ENCODE measurements at regions not wholly inside any gene's neighbourhood (a gene's known extent, or its start where the extent isn't known, plus 50 kb on each side); places are given as distances from the start of the nearest gene placed in this dataset.

- H3K27me3 ChIP-seq (ENCODE audit: control insufficient read depth in 1 of 2, insufficient read depth in 2 of 2, low read length in 2 of 2), result no peaks in the 10 kb centered on the region
- H3K9me3 ChIP-seq (ENCODE audit: control insufficient read depth in 2 of 2, low read length in 2 of 2), result no peaks in the 10 kb centered on the region
- no peak overlapping the region for H3K27ac ChIP-seq (ENCODE audit: low read length)
- no peak overlapping the region for H3K9ac ChIP-seq (ENCODE audit: low read length in 2 of 2)
- H3K36me3 ChIP-seq (ENCODE audit: control insufficient read depth in 2 of 2, insufficient read depth in 2 of 2, low read length in 2 of 2), result no peaks in the 10 kb centered on the region
- no peaks in the 10 kb centered on the region for H3K4me1 ChIP-seq (ENCODE audit: control insufficient read depth, insufficient read depth, low read length)
- no peak overlapping the region for H3K4me3 ChIP-seq (ENCODE audit: low read length in 2 of 2)
Measured at GRCh38 chr3:116848248-116848829, 138.8 kb downstream of the TUSC7 start.

- Histone ChIP-seq H3K4me1 (ENCODE audit: control insufficient read depth, insufficient read depth, low read length) (no peaks in the 10 kb centered on the region), H3K4me3 (ENCODE audit: low read length in 2 of 2) (no peak overlapping the region), H3K9ac (ENCODE audit: low read length in 2 of 2) (no peak overlapping the region), H3K27me3 (ENCODE audit: control insufficient read depth in 1 of 2, insufficient read depth in 2 of 2, low read length in 2 of 2) (no peaks in the 10 kb centered on the region), H3K9me3 (ENCODE audit: control insufficient read depth in 2 of 2, low read length in 2 of 2) (no peaks in the 10 kb centered on the region), H3K36me3 (ENCODE audit: control insufficient read depth in 2 of 2, insufficient read depth in 2 of 2, low read length in 2 of 2) (no peaks in the 10 kb centered on the region), H3K27ac (ENCODE audit: low read length) (no peak overlapping the region)
Measured at GRCh38 chr3:116849261-116849688, 139.7 kb downstream of the TUSC7 start.

GRCh38 chr3:116852803-116853202 lies 143.2 kb downstream of the TUSC7 start:
- H3K27ac ChIP-seq (ENCODE audit: low read length), result no peak overlapping the region
- H3K27me3 ChIP-seq (ENCODE audit: control insufficient read depth in 1 of 2, insufficient read depth in 2 of 2, low read length in 2 of 2), result no peaks in the 10 kb centered on the region
- H3K36me3 ChIP-seq (ENCODE audit: control insufficient read depth in 2 of 2, insufficient read depth in 2 of 2, low read length in 2 of 2), result no peaks in the 10 kb centered on the region
- no peak overlapping the region for H3K4me3 ChIP-seq (ENCODE audit: low read length in 2 of 2)
- no peak overlapping the region for H3K9ac ChIP-seq (ENCODE audit: low read length in 2 of 2)
- H3K9me3 ChIP-seq (ENCODE audit: control insufficient read depth in 2 of 2, low read length in 2 of 2), result no peaks in the 10 kb centered on the region
- no peaks in the 10 kb centered on the region for H3K4me1 ChIP-seq (ENCODE audit: control insufficient read depth, insufficient read depth, low read length)

- Histone ChIP-seq H3K27me3 (ENCODE audit: control insufficient read depth in 1 of 2, insufficient read depth in 2 of 2, low read length in 2 of 2) (no peaks in the 10 kb centered on the region), H3K27ac (ENCODE audit: low read length) (no peak overlapping the region), H3K9ac (ENCODE audit: low read length in 2 of 2) (no peak overlapping the region), H3K9me3 (ENCODE audit: control insufficient read depth in 2 of 2, low read length in 2 of 2) (no peaks in the 10 kb centered on the region), H3K4me3 (ENCODE audit: low read length in 2 of 2) (no peak overlapping the region), H3K4me1 (ENCODE audit: control insufficient read depth, insufficient read depth, low read length) (peaks cover 5% of the 10 kb centered on the region), H3K36me3 (ENCODE audit: control insufficient read depth in 2 of 2, insufficient read depth in 2 of 2, low read length in 2 of 2) (no peaks in the 10 kb centered on the region)
Measured at GRCh38 chr3:116863270-116863770, 153.7 kb downstream of the TUSC7 start.

- Histone ChIP-seq H3K4me1 (ENCODE audit: control insufficient read depth, insufficient read depth, low read length) (peaks cover 5% of the 10 kb centered on the region), H3K27ac (ENCODE audit: low read length) (no peak overlapping the region), H3K9ac (ENCODE audit: low read length in 2 of 2) (peak overlapping the region; percentile 22 to 26), H3K9me3 (ENCODE audit: control insufficient read depth in 2 of 2, low read length in 2 of 2) (no peaks in the 10 kb centered on the region), H3K36me3 (ENCODE audit: control insufficient read depth in 2 of 2, insufficient read depth in 2 of 2, low read length in 2 of 2) (no peaks in the 10 kb centered on the region), H3K4me3 (ENCODE audit: low read length in 2 of 2) (peak overlapping the region; percentile 67 to 76), H3K27me3 (ENCODE audit: control insufficient read depth in 1 of 2, insufficient read depth in 2 of 2, low read length in 2 of 2) (no peaks in the 10 kb centered on the region)
Measured at GRCh38 chr3:116863822-116864589, 154.4 kb downstream of the TUSC7 start.

GRCh38 chr3:116864590-116864927 lies 155.0 kb downstream of the TUSC7 start:
- Histone ChIP-seq H3K4me1 (ENCODE audit: control insufficient read depth, insufficient read depth, low read length) (peaks cover 5% of the 10 kb centered on the region), H3K27me3 (ENCODE audit: control insufficient read depth in 1 of 2, insufficient read depth in 2 of 2, low read length in 2 of 2) (no peaks in the 10 kb centered on the region), H3K9ac (ENCODE audit: low read length in 2 of 2) (no peak overlapping the region), H3K4me3 (ENCODE audit: low read length in 2 of 2) (peak overlapping the region; percentile 67 to 76), H3K27ac (ENCODE audit: low read length) (no peak overlapping the region), H3K9me3 (ENCODE audit: control insufficient read depth in 2 of 2, low read length in 2 of 2) (no peaks in the 10 kb centered on the region), H3K36me3 (ENCODE audit: control insufficient read depth in 2 of 2, insufficient read depth in 2 of 2, low read length in 2 of 2) (no peaks in the 10 kb centered on the region)

GRCh38 chr3:116870379-116870778 lies 160.8 kb downstream of the TUSC7 start:
- H3K27me3 ChIP-seq (ENCODE audit: control insufficient read depth in 1 of 2, insufficient read depth in 2 of 2, low read length in 2 of 2), result no peaks in the 10 kb centered on the region
- no peaks in the 10 kb centered on the region for H3K9me3 ChIP-seq (ENCODE audit: control insufficient read depth in 2 of 2, low read length in 2 of 2)
- H3K4me3 ChIP-seq (ENCODE audit: low read length in 2 of 2), result no peak overlapping the region
- no peaks in the 10 kb centered on the region for H3K36me3 ChIP-seq (ENCODE audit: control insufficient read depth in 2 of 2, insufficient read depth in 2 of 2, low read length in 2 of 2)
- no peak overlapping the region for H3K27ac ChIP-seq (ENCODE audit: low read length)
- no peaks in the 10 kb centered on the region for H3K4me1 ChIP-seq (ENCODE audit: control insufficient read depth, insufficient read depth, low read length)
- no peak overlapping the region for H3K9ac ChIP-seq (ENCODE audit: low read length in 2 of 2)

- Histone ChIP-seq H3K9me3 (ENCODE audit: control insufficient read depth in 2 of 2, low read length in 2 of 2) (no peaks in the 10 kb centered on the region), H3K4me3 (ENCODE audit: low read length in 2 of 2) (no peak overlapping the region), H3K36me3 (ENCODE audit: control insufficient read depth in 2 of 2, insufficient read depth in 2 of 2, low read length in 2 of 2) (no peaks in the 10 kb centered on the region), H3K9ac (ENCODE audit: low read length in 2 of 2) (no peak overlapping the region), H3K27me3 (ENCODE audit: control insufficient read depth in 1 of 2, insufficient read depth in 2 of 2, low read length in 2 of 2) (no peaks in the 10 kb centered on the region), H3K4me1 (ENCODE audit: control insufficient read depth, insufficient read depth, low read length) (no peaks in the 10 kb centered on the region), H3K27ac (ENCODE audit: low read length) (no peak overlapping the region)
Measured at GRCh38 chr3:116871905-116872304, 162.3 kb downstream of the TUSC7 start.

GRCh38 chr3:116872688-116873087 lies 163.1 kb downstream of the TUSC7 start:
- Histone ChIP-seq H3K4me3 (ENCODE audit: low read length in 2 of 2) (no peak overlapping the region), H3K27me3 (ENCODE audit: control insufficient read depth in 1 of 2, insufficient read depth in 2 of 2, low read length in 2 of 2) (no peaks in the 10 kb centered on the region)

GRCh38 chr3:116873142-116873541 lies 163.6 kb downstream of the TUSC7 start:
- Histone ChIP-seq H3K9ac (ENCODE audit: low read length in 2 of 2) (no peak overlapping the region), H3K27ac (ENCODE audit: low read length) (no peak overlapping the region), H3K4me3 (ENCODE audit: low read length in 2 of 2) (no peak overlapping the region), H3K36me3 (ENCODE audit: control insufficient read depth in 2 of 2, insufficient read depth in 2 of 2, low read length in 2 of 2) (no peaks in the 10 kb centered on the region), H3K4me1 (ENCODE audit: control insufficient read depth, insufficient read depth, low read length) (no peaks in the 10 kb centered on the region), H3K27me3 (ENCODE audit: control insufficient read depth in 1 of 2, insufficient read depth in 2 of 2, low read length in 2 of 2) (no peaks in the 10 kb centered on the region), H3K9me3 (ENCODE audit: control insufficient read depth in 2 of 2, low read length in 2 of 2) (no peaks in the 10 kb centered on the region)

More at GRCh38 chr3:116872688-116873087, 163.1 kb downstream of the TUSC7 start:
- no peaks in the 10 kb centered on the region for H3K9me3 ChIP-seq (ENCODE audit: control insufficient read depth in 2 of 2, low read length in 2 of 2)
- H3K36me3 ChIP-seq (ENCODE audit: control insufficient read depth in 2 of 2, insufficient read depth in 2 of 2, low read length in 2 of 2), result no peaks in the 10 kb centered on the region
- no peak overlapping the region for H3K27ac ChIP-seq (ENCODE audit: low read length)
- no peak overlapping the region for H3K9ac ChIP-seq (ENCODE audit: low read length in 2 of 2)
- H3K4me1 ChIP-seq (ENCODE audit: control insufficient read depth, insufficient read depth, low read length), result no peaks in the 10 kb centered on the region

- no peak overlapping the region for H3K9ac ChIP-seq (ENCODE audit: low read length in 2 of 2)
- H3K36me3 ChIP-seq (ENCODE audit: control insufficient read depth in 2 of 2, insufficient read depth in 2 of 2, low read length in 2 of 2), result no peaks in the 10 kb centered on the region
- no peaks in the 10 kb centered on the region for H3K4me1 ChIP-seq (ENCODE audit: control insufficient read depth, insufficient read depth, low read length)
- no peak overlapping the region for H3K27ac ChIP-seq (ENCODE audit: low read length)
- H3K9me3 ChIP-seq (ENCODE audit: control insufficient read depth in 2 of 2, low read length in 2 of 2), result no peaks in the 10 kb centered on the region
- H3K27me3 ChIP-seq (ENCODE audit: control insufficient read depth in 1 of 2, insufficient read depth in 2 of 2, low read length in 2 of 2), result no peaks in the 10 kb centered on the region
- H3K4me3 ChIP-seq (ENCODE audit: low read length in 2 of 2), result no peak overlapping the region
Measured at GRCh38 chr3:116877968-116878367, 168.4 kb downstream of the TUSC7 start.
